Neural cell (in vitro differentiated cells): ENCODE measurements at regions not wholly inside any gene's neighbourhood (a gene's known extent, or its start where the extent isn't known, plus 50 kb on each side); places are given as distances from the start of the nearest gene placed in this dataset.

ENCODE experiments used
- POLR2AphosphoS5 ChIP-seq: IDR thresholded peaks from 2 replicates; pipeline ENCODE4 v1.6.1; 2012
- SMC3 ChIP-seq: fragments of 450-650 bp; conservative IDR thresholded peaks from 2 replicates; pipeline ENCODE4 v1.6.1; 2014; ENCODE audit warnings: antibody characterized with exemption, mild to moderate bottlenecking, moderate library complexity; ENCODE audit not compliant: poor library complexity
- TF ChIP-seq, protein P1 (sequence below): IDR thresholded peaks from 2 replicates; pipeline ENCODE4 v1.6.1; 2012; ENCODE audit warnings: borderline replicate concordance
- TF ChIP-seq, protein P2 (sequence below): fragments of 450-650 bp; IDR thresholded peaks from 2 replicates; pipeline ENCODE4 v1.5.1; 2014; ENCODE audit warnings: antibody characterized with exemption, mild to moderate bottlenecking, moderate library complexity; ENCODE audit not compliant: poor library complexity, severe bottlenecking

DNA sequence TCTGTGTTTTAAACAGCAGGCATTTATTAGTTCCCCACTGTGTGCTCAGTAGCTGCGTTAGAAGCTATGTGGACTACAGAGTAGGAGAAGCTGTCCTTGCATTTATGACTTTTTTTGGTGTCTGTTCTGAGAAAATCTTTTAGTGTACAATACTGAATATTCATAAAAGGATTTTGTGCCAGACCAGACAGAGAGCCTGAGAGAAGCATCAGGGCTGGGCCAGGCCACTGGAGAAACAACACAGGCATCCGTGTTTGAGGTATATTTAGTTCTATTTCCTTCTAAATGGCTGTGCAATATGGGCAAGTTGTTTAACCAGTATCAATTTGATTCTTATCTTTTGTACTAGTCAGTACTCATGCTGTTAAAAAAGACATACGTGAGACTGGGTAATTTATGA, 182.8 kb downstream of the SH2D4B start:
- TF ChIP-seq POLR2AphosphoS5 (no peak), SMC3 (no peak)
- TF ChIP-seq, protein P1, sequence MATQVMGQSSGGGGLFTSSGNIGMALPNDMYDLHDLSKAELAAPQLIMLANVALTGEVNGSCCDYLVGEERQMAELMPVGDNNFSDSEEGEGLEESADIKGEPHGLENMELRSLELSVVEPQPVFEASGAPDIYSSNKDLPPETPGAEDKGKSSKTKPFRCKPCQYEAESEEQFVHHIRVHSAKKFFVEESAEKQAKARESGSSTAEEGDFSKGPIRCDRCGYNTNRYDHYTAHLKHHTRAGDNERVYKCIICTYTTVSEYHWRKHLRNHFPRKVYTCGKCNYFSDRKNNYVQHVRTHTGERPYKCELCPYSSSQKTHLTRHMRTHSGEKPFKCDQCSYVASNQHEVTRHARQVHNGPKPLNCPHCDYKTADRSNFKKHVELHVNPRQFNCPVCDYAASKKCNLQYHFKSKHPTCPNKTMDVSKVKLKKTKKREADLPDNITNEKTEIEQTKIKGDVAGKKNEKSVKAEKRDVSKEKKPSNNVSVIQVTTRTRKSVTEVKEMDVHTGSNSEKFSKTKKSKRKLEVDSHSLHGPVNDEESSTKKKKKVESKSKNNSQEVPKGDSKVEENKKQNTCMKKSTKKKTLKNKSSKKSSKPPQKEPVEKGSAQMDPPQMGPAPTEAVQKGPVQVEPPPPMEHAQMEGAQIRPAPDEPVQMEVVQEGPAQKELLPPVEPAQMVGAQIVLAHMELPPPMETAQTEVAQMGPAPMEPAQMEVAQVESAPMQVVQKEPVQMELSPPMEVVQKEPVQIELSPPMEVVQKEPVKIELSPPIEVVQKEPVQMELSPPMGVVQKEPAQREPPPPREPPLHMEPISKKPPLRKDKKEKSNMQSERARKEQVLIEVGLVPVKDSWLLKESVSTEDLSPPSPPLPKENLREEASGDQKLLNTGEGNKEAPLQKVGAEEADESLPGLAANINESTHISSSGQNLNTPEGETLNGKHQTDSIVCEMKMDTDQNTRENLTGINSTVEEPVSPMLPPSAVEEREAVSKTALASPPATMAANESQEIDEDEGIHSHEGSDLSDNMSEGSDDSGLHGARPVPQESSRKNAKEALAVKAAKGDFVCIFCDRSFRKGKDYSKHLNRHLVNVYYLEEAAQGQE = no peak
- TF ChIP-seq, protein P2, sequence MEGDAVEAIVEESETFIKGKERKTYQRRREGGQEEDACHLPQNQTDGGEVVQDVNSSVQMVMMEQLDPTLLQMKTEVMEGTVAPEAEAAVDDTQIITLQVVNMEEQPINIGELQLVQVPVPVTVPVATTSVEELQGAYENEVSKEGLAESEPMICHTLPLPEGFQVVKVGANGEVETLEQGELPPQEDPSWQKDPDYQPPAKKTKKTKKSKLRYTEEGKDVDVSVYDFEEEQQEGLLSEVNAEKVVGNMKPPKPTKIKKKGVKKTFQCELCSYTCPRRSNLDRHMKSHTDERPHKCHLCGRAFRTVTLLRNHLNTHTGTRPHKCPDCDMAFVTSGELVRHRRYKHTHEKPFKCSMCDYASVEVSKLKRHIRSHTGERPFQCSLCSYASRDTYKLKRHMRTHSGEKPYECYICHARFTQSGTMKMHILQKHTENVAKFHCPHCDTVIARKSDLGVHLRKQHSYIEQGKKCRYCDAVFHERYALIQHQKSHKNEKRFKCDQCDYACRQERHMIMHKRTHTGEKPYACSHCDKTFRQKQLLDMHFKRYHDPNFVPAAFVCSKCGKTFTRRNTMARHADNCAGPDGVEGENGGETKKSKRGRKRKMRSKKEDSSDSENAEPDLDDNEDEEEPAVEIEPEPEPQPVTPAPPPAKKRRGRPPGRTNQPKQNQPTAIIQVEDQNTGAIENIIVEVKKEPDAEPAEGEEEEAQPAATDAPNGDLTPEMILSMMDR = no peak
